HepG2 (cell line): ENCODE measurements at regions not wholly inside any gene's neighbourhood (a gene's known extent, or its start where the extent isn't known, plus 50 kb on each side); places are given as distances from the start of the nearest gene placed in this dataset.

Experiments
- ATAC-seq: fragments of 200-7000 bp; cut with Tn5 transposase; 3 replicates; pipeline ENCODE4 v1.9.1; 2020; ENCODE audit warnings: mild to moderate bottlenecking, moderate library complexity
- BruUV-seq: library from RNA; stranded (reverse); fragments of 400-500 nt; replicated peaks from 2 replicates; lab custom pipeline; 2021; lab: Mats Ljungman, UMichigan
- CTCF ChIA-PET: fragments of 300-600 bp; formaldehyde crosslinking; extraction: SDS; loops from one replicate; lab custom pipeline; 2021; ENCODE audit warnings: low total read pairs, inconsistent platforms, low intra/inter-chr PET ratio; lab: Yijun Ruan, JAX
- POLR2A ChIA-PET: fragments of 350-600 bp; sonication (Branson Sonifier 250); formaldehyde crosslinking; loops from one replicate; lab custom pipeline; 2020; ENCODE audit warnings: antibody characterized with exemption, inconsistent platforms; lab: Yijun Ruan, JAX
- DNase-seq: peaks from one replicate; pipeline ENCODE4 v3.0.0-alpha.2; 2015; ENCODE audit warnings: low spot score
- FAIRE-seq: peaks from 3 replicates; lab custom pipeline; 2011; peaks lifted over from hg19 to GRCh38; lab: Jason Lieb, UNC
- H2AFZ ChIP-seq: one replicate; pipeline ENCODE4 v1.6.1; 2011; ENCODE audit warnings: low read length, inconsistent platforms
- H3K27ac ChIP-seq: fragments of 300-600 bp; 3 replicates; pipeline ENCODE4 v1.8.0; 2011; ENCODE audit warnings: mixed run types, mild to moderate bottlenecking, mixed read lengths, low read length, inconsistent platforms; ENCODE audit not compliant: insufficient read depth; ENCODE audit errors: extremely low read length
- H3K27me3 ChIP-seq, 2 experiments: fragments of 200-600 bp in 1 of 2; 2 replicates in 1 of 2; 3 replicates in 1 of 2; pipeline versions ENCODE4 v1.6.0 to v1.8.0; 2011; ENCODE audit warnings: low read length in 2 of 2, mild to moderate bottlenecking in 2 of 2, moderate library complexity in 2 of 2, inconsistent platforms in 1 of 2; ENCODE audit not compliant: insufficient read depth in 2 of 2, control insufficient read depth in 1 of 2
- H3K36me3 ChIP-seq, 2 experiments: fragments of 200-600 bp in 1 of 2; replicated peaks in 1 of 2; 2 replicates in 1 of 2; 3 replicates in 1 of 2; pipeline versions ENCODE4 v1.5.1 to v1.8.0; 2011; ENCODE audit warnings: low read length in 2 of 2, inconsistent platforms in 1 of 2; ENCODE audit not compliant: insufficient read depth in 2 of 2, control insufficient read depth in 1 of 2
- H3K4me1 ChIP-seq: 2 replicates; pipeline ENCODE4 v1.5.1; 2012; ENCODE audit warnings: low read length, inconsistent platforms; ENCODE audit not compliant: insufficient read depth
- H3K4me2 ChIP-seq: 2 replicates; pipeline ENCODE4 v1.6.0; 2011; ENCODE audit warnings: low read depth, low read length, inconsistent platforms
- H3K4me3 ChIP-seq, 3 experiments: fragments of 200-600 bp in 1 of 3; sonication (generic), shearing (Covaris generic) in 1 of 3; replicated peaks in 1 of 3; 2 replicates each; pipeline ENCODE4 v1.5.1; 2011 to 2016; ENCODE audit warnings: low read length in 3 of 3, inconsistent platforms in 2 of 3, low read depth in 2 of 3, mild to moderate bottlenecking in 2 of 3, control low read depth in 1 of 3, mixed read lengths in 1 of 3; ENCODE audit not compliant: insufficient read depth in 1 of 3
- H3K79me2 ChIP-seq: one replicate; pipeline ENCODE4 v1.6.1; 2011; ENCODE audit warnings: low read length, inconsistent platforms; ENCODE audit not compliant: insufficient read depth
- H3K9ac ChIP-seq: 2 replicates; pipeline ENCODE4 v1.6.0; 2011; ENCODE audit warnings: mild to moderate bottlenecking, low read depth, low read length, inconsistent platforms; ENCODE audit not compliant: insufficient read depth
- H3K9me3 ChIP-seq: 2 replicates; pipeline ENCODE4 v1.5.1; 2012; ENCODE audit warnings: mild to moderate bottlenecking, low read length
- H4K20me1 ChIP-seq: 2 replicates; pipeline ENCODE4 v1.6.0; 2011; ENCODE audit warnings: inconsistent platforms, mild to moderate bottlenecking, low read length, moderate library complexity; ENCODE audit not compliant: insufficient read depth
- CENPT ChIP-seq: sonication (generic); formaldehyde crosslinking; IDR thresholded peaks from 2 replicates; pipeline ENCODE4 v1.8.0; 2022; ENCODE audit warnings: low read depth, mild to moderate bottlenecking, moderate library complexity, missing genetic modification reagents
- CENPX ChIP-seq: sonication (generic); formaldehyde crosslinking; IDR thresholded peaks from 2 replicates; pipeline ENCODE4 v1.9.0; 2021; ENCODE audit warnings: mild to moderate bottlenecking, missing genetic modification reagents, moderate library complexity
- CREB3 ChIP-seq: sonication (generic); formaldehyde crosslinking; IDR thresholded peaks from 2 replicates; pipeline ENCODE4 v1.5.0; 2020; ENCODE audit warnings: missing genetic modification reagents
- GZF1 ChIP-seq: sonication (generic); formaldehyde crosslinking; IDR thresholded peaks from 2 replicates; pipeline ENCODE4 v1.5.1; 2020; ENCODE audit warnings: mild to moderate bottlenecking, missing genetic modification reagents
- NFE2L1 ChIP-seq: sonication (generic); formaldehyde crosslinking; IDR thresholded peaks from 2 replicates; pipeline ENCODE4 v1.4.0; 2020; ENCODE audit warnings: missing genetic modification reagents, mild to moderate bottlenecking, borderline replicate concordance
- SIX4 ChIP-seq: sonication (generic); formaldehyde crosslinking; IDR thresholded peaks from 2 replicates; pipeline ENCODE4 v1.4.0; 2020; ENCODE audit warnings: missing genetic modification reagents
- SMAD9 ChIP-seq: sonication (generic); formaldehyde crosslinking; IDR thresholded peaks from 2 replicates; pipeline ENCODE4 v1.5.1; 2020; ENCODE audit warnings: mild to moderate bottlenecking, missing genetic modification reagents
- TBX3 ChIP-seq: fragments of 450-650 bp; IDR thresholded peaks from 2 replicates; pipeline ENCODE4 v1.6.1; 2017; ENCODE audit warnings: antibody characterized with exemption, mild to moderate bottlenecking, inconsistent platforms, borderline replicate concordance
- TCF7 ChIP-seq: sonication (generic); IDR thresholded peaks from 2 replicates; pipeline ENCODE4 v1.6.1; 2016; ENCODE audit warnings: antibody characterized with exemption, low read depth
- ZNF160 ChIP-seq: sonication (generic); formaldehyde crosslinking; IDR thresholded peaks from 2 replicates; pipeline ENCODE4 v1.8.0; 2022; ENCODE audit warnings: mild to moderate bottlenecking, inconsistent platforms, missing genetic modification reagents
- ZNF224 ChIP-seq: sonication (generic); formaldehyde crosslinking; IDR thresholded peaks from 2 replicates; pipeline ENCODE4 v1.5.0; 2020; ENCODE audit warnings: mild to moderate bottlenecking, missing genetic modification reagents
- ZNF317 ChIP-seq: sonication (generic); formaldehyde crosslinking; IDR thresholded peaks from 2 replicates; pipeline ENCODE4 v1.5.0; 2020; ENCODE audit warnings: mild to moderate bottlenecking, missing genetic modification reagents
- ZNF761 ChIP-seq: sonication (generic); formaldehyde crosslinking; conservative IDR thresholded peaks from 2 replicates; pipeline ENCODE4 v1.4.0; 2020; ENCODE audit warnings: mild to moderate bottlenecking, missing genetic modification reagents
- ZNF841 ChIP-seq: sonication (generic); formaldehyde crosslinking; IDR thresholded peaks from 2 replicates; pipeline ENCODE4 v1.8.1; 2023; ENCODE audit warnings: missing genetic modification reagents, borderline replicate concordance
- ZSCAN22 ChIP-seq: sonication (generic); formaldehyde crosslinking; IDR thresholded peaks from 2 replicates; pipeline ENCODE4 v1.4.0; 2020; ENCODE audit warnings: mild to moderate bottlenecking, missing genetic modification reagents
- WGBS: methylation state at CpG from one replicate; pipeline ENCODE4 v1.1.6; 2017; ENCODE audit warnings: low lambda C conversion rate; 5-methylcytosine and 5-hydroxymethylcytosine counted together
- in situ Hi-C: cut with HindIII; loops from 2 replicates; pipeline ENCODE4 v1.10.0; 2017; ENCODE audit warnings: low pct_unique_long_range_greater_than_20kb; ENCODE audit not compliant: extremely low pct_ligation_motif_present
- intact Hi-C: fragments of 100-400 bp; cut with micrococcal nuclease; formaldehyde crosslinking; loops from one replicate; pipeline ENCODE4 v1.10.0; 2022; ENCODE audit not compliant: unreplicated experiment
- TF ChIP-seq, protein P1 (sequence below): sonication (generic); formaldehyde crosslinking; IDR thresholded peaks from 2 replicates; pipeline ENCODE4 v1.5.0; 2020; ENCODE audit warnings: missing genetic modification reagents

DNA sequence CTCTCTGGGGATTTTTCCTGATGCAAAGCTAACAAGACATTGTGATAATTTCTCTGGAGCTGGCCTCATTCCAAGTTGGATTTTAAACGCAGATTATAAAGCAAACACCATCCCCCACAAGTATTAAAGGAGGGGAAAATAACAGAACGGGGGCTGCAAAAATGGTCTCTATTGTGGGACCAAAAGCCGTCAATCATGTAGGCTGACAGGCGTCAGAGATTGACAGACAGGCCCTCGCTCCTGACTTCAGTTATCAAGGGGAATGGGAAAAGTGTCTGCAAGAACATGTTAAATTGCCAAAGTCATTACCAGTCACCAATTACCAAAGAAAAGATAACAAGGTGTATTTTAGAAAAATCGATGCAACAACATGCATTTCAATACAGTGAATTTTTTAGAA, 307.4 kb upstream of the POU3F1 start (continued):
- TF ChIP-seq GZF1 (CRISPR knock-in tag): no peak
- no peak for TF ChIP-seq CENPT
- TF ChIP-seq ZSCAN22: no peak

DNA sequence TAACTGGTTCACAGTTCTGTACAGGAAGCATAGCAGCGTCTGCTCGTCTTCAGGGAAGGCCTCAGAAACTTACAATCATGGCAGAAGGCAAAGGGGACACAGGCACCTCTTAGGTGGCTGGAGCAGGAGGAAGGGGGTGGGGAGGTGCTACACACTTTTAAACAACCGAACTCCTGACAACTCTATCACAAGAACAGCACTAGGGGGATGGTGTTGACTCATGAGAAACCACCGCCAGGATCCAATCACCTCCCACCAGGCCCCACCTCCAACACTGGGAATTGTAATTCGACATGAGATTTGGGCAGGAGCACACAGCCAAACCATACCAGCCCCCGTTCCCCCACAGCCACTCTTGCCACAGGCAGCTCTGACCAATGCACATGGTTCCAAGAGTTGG, 306.3 kb upstream of the POU3F1 start:
- no peak overlapping the region for H3K27ac ChIP-seq
- POLR2A ChIA-PET: no interaction called here
- no peak for DNase-seq
- H3K4me2 ChIP-seq: no peak overlapping the region
- in situ Hi-C loops (no loop called here), intact Hi-C loops (no loop called here)
- TF ChIP-seq ZNF160: no peak
- no peak for TF ChIP-seq TCF7
- TF ChIP-seq SIX4 (CRISPR knock-in tag): no peak
- no peak for TF ChIP-seq TBX3
- TF ChIP-seq, protein P1, sequence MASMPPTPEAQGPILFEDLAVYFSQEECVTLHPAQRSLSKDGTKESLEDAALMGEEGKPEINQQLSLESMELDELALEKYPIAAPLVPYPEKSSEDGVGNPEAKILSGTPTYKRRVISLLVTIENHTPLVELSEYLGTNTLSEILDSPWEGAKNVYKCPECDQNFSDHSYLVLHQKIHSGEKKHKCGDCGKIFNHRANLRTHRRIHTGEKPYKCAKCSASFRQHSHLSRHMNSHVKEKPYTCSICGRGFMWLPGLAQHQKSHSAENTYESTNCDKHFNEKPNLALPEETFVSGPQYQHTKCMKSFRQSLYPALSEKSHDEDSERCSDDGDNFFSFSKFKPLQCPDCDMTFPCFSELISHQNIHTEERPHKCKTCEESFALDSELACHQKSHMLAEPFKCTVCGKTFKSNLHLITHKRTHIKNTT (CRISPR knock-in tag): no peak
- no peak for TF ChIP-seq ZNF317 (CRISPR knock-in tag)
- no peak for TF ChIP-seq CENPX (CRISPR knock-in tag)
- no peak for TF ChIP-seq NFE2L1 (CRISPR knock-in tag)
- no peak for TF ChIP-seq ZNF841 (CRISPR knock-in tag)
- no peak for TF ChIP-seq ZNF761 (CRISPR knock-in tag)
- no peak for TF ChIP-seq SMAD9 (CRISPR knock-in tag)
- TF ChIP-seq CREB3 (CRISPR knock-in tag): no peak
- TF ChIP-seq ZNF224 (CRISPR knock-in tag): no peak
- H3K27me3 ChIP-seq: 0 out of 5 replicates have a peak, but pooled peaks cover 0 to 3% of the 10 kb centered on the region in 2 experiments
- CTCF ChIA-PET: no interaction called here
- no peak overlapping the region for H3K9ac ChIP-seq
- H3K9me3 ChIP-seq: 0 out of 2 replicates have a peak, but pooled peaks cover 2% of the 10 kb centered on the region
- no peak overlapping the region for H3K4me3 ChIP-seq
- no peaks in the 10 kb centered on the region for H3K79me2 ChIP-seq
- FAIRE-seq: no peak
- no peaks in the 10 kb centered on the region for H3K36me3 ChIP-seq
- BruUV-seq: no TSS peak
- H2AFZ ChIP-seq: no peak overlapping the region
- H4K20me1 ChIP-seq: no peaks in the 10 kb centered on the region
- H3K4me1 ChIP-seq: no peaks in the 10 kb centered on the region
- WGBS: 7% methylated on average over 5 of the region's 6 CpGs
- ATAC-seq: no peak
